ENCODE measurements at regions not wholly inside any gene's neighbourhood (a gene's known extent, or its start where the extent isn't known, plus 50 kb on each side); places are given as distances from the start of the nearest gene placed in this dataset.

DNA sequence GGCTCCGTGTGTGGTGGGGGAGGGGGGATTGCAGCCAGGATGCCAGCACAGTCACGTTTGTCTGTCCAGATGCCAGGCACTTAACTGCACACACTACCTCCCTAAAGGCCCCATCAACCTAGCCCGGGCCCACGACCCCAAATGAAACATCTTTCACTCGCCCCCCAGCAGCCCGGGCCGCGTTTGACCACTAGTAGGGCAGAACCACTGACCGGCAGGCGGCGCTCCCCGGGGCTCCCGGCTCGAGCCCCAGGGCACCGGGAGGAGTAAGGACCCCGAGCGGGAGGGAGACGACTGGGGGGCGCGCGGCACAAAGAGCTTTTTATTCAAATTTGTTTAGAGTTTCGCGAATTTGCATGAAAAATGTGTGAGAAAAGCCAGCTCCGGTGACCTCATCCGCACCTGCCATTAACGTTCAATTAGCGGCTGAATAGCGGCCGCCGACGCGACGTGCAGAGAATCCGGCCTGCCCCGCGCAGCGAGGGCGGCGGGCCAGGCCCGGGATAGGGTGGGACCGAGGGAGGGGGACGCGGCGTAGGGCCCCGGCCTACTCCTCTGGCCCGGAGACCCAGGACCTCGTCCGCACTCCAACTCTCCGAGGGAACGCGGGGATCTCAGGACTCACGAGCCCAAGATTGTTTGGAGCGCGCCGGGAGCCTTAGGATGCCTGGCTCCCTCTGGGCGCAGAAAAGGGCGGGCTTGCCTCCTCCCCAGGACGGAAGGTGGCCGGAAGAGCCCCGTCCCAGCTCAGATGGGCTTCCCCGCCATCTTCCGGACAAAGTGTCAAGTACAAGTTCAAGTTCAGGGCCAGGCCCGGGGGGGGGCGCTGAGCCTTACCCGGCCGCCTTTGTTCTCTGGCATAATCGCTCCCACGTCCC, 64.9 kb upstream of the POLG start:
- peak; percentile 74 for DNase-seq

- DNase-seq, result peak; percentile 2
These were observed 64.2 kb upstream of the POLG start for GRCh38 chr15:89398896-89399237.

GRCh38 chr15:89397653-89398023, 63.0 kb upstream of the POLG start:
- DNase-seq, result no peak

- DNase-seq, result no peak
These were observed 62.4 kb upstream of the POLG start for GRCh38 chr15:89396723-89397652.

- no peak for DNase-seq
These were observed 61.4 kb upstream of the POLG start for GRCh38 chr15:89395996-89396395.

DNA sequence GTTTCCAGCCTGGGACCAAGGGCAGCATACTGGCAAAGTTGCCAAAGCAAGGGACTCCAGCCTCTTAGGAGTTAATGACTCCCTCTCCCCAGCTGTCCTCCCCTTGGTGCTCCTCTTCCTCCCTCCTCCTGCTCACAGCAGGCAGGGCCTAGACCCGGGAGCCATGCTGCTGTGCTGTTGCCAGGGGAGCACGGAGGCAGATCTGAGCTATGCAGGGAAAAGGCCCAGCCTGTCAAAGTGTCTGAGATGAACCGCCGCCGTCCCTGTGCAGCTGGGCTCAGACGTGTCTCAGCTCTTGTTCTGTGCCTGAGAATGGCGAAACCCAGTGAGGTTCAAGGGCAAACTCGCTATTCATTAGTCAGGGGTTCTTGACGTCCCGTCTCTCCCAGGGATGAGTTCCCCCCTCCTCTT, 60.8 kb upstream of the POLG start:
- no peak for DNase-seq

GRCh38 chr15:89395031-89395430, 60.4 kb upstream of the POLG start:
- DNase-seq, result no peak

DNA sequence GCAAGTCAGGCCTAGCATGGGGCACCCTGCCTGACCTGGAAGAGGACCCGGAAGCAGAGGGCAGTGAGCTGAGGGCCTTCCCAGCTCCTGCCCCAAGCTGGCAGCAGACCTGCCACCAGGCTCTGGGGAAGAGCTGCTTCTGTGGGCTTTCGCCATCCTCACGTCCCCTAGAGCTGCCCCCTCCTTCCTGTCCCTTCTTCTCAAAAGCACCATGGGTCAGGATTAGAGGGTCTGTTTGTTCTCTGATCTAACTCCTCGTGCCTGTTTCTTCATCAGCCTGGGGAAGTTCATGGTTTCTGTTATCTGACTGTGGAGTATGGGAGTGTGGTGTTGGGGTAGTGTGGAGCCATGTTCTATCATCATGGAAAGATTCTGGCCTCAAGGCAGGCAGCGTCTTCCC, 58.4 kb upstream of the POLG start:
- DNase-seq, result no peak

- DNase-seq, result no peak
These were observed 57.1 kb upstream of the POLG start for GRCh38 chr15:89391685-89392257.

DNA sequence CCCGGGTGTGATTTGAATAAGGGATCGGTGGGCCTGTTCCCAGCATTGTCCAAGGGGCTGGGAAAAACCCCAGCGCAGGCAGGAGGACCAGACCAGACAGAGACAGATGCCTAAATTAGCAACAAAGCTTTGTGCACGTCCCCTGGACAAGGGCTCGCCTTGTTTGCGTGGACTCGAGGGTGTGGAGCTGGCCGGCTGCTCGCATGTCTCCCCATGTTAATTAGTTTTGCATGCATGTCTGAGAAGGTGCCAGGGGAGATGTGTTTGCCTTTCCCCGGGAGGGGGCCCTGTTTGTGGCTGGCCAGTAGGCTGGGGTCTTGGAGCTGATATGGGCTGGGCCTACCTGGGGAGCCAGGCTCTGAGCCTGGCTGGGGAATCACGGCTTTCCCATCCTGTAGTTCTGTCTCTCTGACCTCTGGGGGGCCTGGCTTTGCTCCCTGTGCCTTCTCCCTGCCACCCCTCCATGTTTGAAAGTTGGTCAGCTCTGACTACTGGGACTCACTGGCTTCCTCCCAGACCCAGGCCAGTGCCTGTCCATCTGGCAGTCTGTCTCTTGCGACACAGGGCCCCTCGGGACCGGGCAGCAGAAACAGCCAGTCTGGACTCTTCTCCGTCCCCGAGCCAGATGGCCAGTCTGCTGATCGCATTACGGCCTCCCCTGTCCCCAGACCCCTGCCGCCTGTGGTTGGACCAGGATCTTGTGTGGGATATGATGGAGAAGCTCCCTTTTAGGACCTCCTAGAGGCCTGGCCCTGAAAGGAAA, 55.4 kb upstream of the POLG start:
- no peak for DNase-seq

- DNase-seq, result no peak
These were observed 52.7 kb upstream of the POLG start for GRCh38 chr15:89387140-89387903.

DNA sequence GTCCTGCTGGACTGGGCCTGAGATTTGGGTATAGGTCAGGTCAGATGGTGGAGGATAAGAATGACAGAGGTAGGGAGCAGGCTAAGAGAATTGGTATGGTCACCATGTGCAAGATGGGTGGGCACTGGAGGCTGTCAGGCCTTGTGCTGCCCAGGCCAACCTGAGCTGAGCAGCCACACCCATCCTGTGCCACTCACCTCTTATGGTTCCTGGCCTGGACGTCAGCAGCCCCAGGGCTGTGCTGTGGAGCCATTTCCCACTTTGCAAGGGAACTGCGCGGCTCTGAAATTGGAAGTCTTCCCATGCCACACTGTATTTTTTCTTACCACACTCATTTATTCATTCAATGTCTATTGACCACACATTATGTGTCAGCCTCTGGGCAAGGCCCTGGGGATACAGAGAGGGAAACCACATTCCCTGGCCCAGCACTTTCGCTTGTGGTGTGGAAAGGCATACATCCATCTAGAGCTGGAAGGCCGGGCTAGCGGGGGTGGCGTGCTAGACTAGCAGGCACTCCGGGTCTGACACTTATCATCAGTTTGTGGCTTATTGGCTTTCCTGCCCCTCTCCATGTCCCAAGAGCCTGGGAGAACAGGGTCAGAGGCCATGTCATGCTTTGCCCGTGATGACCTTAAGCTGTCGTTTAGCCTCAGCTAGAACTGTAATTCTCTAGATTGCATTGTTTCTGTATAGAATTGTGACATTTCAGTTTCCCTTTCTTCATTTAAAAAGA, 51.1 kb upstream of the POLG start:
- no peak for DNase-seq

Data from NCI-H2171 (cell line).